ENCODE measurements at regions not wholly inside any gene's neighbourhood (a gene's known extent, or its start where the extent isn't known, plus 50 kb on each side); places are given as distances from the start of the nearest gene placed in this dataset.

DNA sequence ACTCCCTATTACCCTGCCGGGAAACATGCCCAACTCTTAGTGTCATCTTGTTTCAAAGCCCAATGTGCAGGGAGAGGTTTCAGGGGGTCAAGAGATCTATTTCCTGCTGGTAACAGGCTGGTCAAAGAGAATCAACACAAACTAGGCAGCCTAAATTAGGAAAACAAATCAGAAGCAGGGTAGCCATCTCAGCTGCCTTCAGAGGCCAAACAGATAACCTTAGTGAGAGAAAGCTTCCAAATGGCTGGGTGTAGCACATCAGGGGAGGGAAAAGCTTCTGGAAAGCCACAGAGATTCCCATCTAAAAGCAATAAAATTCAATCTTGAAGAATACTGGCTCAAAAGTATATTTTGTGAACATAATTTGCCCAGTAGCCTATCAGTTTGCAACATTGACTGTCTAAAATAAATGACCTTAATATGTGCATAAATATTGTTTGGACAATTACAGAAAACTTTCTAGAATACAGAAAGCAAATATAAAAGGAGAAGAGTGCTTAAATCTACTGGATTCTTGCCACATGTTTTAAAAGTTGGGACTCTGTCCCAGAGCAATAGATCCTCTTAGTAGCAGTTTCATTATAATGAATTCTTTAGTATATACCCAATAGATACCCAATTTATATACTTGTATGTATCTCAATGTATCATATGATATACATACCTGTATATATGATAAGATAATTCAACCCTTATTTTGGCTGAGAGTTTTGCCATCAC is 371.9 kb upstream of the RARB start:
- DNase-seq = no peak

DNA sequence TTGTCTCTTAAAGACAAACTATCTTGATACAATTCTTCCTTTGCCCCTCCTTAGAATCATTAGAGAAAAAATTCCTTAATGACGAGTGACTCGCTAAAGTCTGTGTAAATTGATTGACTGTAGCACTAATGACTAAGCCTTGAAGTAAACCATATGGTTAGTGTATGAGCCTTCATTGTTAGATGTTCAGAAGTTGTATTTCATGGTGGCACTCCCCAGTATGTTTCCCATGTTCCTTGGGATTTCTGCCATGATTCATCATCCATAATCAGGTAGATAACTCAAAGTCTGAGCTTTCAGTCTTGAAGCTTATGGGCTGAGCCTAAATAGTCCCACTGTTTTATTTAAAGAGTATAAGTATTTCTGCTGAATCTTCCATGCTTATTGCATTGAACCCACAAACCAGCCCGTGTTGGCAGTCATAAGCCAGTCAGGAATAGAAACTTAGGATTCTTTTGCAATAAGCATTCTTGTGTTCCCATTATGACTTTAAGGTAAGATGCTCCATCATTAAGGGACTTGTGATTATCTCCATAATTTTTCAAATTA is 371.2 kb upstream of the RARB start:
- no peak for DNase-seq

DNA sequence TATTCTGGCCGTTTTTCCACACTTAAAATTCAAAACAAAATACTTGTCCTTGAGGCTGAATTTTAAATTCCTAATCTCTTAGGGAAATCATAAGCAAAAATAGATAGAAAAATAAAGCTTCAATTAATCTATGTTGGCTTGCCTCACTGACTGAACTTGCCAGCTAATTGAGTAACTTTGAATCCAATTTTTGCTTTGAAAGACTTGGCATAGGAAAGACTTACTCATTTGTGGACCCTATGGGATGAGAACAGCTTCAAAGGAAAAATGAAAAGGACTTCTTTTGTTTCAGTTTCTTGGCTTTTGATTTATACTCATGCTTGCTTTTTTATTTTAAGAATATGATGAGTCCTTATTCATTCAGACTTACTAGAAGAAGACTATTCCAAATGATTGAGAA is 370.7 kb upstream of the RARB start:
- DNase-seq = no peak

DNA sequence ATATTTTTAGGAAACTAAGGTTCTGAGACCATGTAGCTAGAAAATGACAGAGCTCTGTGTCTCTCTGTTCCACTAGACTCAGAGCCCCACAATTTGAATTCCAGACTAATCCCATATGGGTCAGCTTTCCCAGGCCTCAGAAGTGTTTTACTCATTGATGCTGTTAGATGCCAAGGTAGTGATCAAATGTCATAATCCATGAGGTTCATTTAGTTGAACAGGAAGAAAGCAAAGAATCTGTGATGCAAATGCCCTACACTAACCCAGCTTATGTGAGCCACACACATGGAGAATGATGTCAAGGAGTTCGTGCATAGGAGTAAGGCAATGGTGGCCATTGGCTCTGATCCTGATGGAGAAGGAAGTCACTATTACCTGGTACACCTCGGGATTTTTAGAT is 363.4 kb upstream of the RARB start:
- no peak for DNase-seq

DNA sequence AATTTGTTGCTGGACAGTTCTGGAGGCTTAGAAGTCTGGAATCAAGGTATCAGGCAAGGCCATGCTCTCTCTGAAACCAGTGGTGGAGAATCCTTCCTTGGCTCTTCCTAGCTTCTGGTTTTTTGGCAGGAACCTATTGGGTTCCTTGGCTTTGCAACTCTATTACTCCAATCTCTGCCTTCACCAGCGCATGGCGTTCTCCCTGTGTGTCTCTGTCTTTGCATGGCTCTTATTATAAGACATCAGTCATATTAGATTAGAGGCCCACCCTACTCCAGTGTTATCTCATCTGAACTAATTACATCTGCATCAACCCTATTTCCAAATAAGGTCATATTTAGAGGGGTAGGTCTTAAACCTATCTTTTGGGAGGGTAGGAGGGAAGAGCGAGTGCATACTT is 358.1 kb upstream of the RARB start:
- no peak for DNase-seq

DNA sequence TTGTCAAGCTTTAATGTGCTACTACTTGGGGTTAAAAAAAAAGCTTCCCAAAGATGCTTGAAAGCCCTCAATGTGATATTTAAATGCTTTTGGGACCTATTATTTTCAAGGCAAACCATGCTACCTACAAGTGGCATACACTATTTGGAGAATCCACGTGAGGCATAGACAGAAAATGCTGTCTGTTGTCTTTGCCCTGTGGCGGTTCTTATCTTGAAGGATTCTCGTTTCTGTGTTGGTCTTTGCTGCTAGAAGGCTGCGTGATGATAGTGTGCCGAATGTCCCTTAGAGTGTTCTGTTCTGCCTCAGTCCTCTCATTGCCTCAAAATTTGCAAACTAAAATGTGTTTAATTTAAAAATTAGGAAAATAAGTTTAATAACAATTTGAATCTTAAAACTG is 356.2 kb upstream of the RARB start:
- no peak for DNase-seq

GRCh38 chr3:25073423-25073822 is 354.6 kb upstream of the RARB start:
- no peak for DNase-seq

GRCh38 chr3:25074149-25074548 is 353.9 kb upstream of the RARB start:
- no peak for DNase-seq

DNA sequence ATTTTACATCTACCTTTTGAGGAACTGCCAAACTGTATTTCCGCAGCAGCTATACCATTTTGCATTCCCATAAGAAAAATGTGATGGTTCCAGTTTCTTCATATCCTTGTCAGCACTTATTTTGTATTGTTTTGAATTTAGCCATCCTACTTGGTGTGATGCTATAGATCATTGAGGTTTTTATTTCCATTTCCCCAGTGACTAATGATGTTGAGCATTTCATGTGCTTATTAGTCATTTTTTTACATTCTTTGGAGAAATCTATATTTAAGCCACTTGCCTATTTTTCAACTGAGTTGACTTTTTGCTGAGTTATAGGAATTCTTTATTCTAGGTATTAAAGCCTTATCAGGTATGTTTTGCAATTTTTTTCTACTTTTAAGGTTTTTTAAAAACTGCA is 347.6 kb upstream of the RARB start:
- DNase-seq = no peak

GRCh38 chr3:25084016-25084415 is 344.0 kb upstream of the RARB start:
- no peak for DNase-seq

DNA sequence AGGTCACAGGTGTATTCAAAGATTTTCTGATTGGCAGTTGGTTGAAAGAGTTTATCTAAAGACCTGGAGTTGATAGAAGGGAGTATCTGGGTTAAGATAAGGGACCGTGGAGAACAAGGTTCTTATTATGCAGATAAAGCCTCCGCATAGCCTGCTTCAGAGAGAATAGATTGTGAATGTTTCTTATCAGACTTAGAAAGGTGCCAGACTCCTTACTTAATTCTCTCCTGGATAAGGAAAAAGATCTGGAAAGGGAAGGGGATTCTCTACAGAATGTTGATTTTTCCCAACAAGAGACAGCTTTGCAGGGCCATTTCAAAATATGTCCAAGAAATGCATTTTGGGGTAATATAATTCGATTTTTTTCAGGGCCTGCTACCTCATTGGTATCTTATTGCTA is 341.3 kb upstream of the RARB start:
- DNase-seq = no peak

- DNase-seq = no peak
Measured at GRCh38 chr3:25088284-25088683, 339.8 kb upstream of the RARB start.

DNA sequence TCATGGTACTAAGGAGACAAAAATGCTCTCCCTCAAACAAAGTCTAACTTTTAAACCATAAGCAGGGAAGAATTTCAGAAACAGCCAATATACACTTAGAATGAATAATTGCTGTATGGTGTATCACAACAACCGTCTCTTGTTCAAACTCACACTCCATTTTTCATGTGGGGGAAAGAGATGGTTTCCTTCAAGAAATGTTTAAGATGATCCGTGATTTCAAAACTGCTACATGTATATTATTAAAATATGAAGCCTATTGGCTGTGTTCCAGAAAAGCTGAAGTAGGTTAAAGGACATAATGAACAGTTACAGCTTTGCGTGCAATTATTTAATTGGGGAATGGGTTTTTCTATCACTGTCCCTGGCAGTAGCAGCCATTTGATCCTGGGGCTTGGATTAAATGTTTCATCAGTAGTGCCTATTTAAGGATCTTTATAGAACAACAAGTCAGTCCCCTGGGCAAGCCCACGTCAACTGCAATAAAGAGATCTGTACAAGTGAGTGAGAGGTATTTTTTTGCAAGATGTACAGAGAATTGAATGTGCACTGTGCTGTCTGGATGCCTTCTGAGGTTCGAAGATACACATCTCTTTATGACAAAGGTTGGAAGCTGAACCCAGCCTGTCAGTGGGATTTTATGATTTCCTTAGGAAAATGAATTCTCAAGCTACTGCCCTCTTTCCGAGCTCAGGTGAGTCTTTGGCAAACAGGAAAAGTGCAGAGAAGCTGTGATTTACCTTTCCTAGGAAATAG is 337.2 kb upstream of the RARB start:
- DNase-seq = no peak

DNA sequence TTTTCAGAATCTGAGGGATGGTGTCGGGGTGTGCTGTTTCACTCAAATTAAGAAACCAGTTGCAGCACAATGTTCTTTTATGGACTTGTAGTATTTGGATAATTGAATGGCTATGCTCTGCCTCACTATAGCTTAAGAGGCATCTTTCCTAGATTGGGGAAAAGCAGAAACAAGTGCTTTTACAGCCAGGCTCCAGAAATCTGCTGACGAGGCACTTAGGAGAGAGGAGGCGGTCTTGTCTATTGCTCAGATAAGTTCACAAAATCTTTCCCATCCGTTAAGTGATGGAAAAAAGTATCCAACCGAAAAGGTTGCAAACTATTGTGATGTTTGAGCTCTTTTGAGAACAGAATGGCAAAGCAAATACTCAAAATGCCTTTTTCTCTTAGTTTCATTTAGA is 336.1 kb upstream of the RARB start:
- DNase-seq = no peak

DNA sequence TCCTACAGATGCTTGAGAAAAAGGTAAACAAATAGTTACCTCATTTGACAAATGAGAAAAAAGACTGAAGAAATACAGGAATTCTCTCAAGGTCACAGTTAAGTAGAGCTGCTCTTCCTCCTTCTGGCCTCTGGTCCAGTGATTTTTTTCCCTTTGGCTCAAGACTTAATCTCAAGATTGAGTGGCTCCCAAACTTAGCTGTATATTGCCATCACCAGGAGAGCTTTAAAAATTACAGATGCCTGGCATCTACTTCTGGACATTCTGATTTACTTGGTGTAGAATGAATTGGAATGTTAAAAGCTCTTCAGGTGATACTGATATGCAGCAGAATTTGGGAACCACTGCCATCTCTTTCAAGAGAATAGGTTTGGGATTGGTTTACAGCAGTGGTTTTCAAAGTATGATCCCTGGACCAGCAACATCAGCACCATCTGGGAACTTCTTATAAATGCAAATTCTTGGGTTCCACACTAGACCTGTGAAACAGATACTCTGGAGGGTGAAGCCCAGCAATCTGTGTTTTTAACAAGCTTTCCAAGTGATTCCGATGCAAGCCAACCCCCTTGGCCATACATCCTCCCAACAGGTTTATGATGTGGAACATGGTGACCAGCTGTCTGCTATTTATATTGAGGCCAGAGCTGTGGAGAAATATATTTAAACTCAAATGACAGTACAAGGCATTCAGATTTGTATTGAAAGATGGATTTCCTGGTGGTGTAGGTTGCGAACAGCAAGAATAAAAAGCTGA is 333.0 kb upstream of the RARB start:
- DNase-seq = no peak

DNA sequence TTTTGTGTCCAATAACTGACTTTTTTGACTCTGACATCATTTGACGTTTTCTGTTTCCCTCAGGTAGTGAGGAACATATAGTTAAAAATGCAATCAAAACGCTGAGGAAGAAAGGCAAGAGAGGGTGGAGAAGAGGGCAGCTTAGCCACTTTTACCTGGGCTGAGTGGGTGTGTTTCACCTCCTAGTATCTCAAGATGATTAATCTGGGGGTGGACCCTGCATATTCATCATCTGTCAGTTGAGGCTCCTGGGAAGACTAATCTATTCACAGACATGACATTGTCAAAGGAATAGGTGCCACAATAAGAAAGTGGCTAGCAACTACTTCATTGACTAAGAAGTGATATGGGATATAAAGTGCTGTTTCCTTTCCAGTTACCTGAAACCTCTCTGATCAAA is 331.5 kb upstream of the RARB start:
- no peak for DNase-seq

GRCh38 chr3:25097023-25097422 is 331.0 kb upstream of the RARB start:
- DNase-seq = no peak

DNA sequence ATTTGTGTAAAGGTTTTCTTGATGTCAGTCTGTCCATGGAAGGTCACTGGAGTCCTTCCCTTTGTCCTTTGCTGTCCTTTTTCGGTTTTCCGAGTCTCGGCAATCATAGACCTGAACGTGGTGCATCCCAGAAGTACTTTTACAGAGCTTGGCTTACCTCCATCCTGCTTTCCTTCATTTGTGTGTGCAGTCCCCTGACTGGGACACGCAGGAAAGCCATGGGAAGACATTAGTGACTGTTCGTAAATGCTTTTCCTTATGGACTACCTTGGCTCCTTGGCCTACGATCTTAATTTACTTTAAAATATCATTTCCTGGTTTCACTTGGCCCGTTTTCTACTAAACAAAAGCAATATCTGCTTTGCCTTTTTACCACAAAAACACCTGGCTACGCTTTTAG is 328.4 kb upstream of the RARB start:
- no peak for DNase-seq

DNA sequence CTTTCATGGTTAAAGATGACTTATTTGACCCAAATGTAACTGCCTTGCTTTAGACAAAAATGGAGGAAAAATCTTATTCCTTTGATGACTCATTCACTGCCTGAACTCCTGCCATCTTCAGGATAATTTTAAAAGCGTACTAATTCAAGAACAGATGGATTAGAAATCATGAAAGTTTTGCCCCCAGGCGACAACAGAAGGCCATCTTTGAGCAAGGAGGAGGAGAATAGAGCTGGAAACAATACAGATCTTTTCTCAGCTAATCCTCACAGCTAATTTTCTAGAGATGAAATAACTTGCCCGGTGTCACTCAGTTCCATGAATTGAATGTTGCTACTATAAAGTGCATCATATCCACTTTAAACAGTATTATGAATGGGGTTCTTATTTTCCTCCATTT is 324.7 kb upstream of the RARB start:
- DNase-seq = no peak

GRCh38 chr3:25107918-25108617 is 320.0 kb upstream of the RARB start:
- DNase-seq = no peak

DNA sequence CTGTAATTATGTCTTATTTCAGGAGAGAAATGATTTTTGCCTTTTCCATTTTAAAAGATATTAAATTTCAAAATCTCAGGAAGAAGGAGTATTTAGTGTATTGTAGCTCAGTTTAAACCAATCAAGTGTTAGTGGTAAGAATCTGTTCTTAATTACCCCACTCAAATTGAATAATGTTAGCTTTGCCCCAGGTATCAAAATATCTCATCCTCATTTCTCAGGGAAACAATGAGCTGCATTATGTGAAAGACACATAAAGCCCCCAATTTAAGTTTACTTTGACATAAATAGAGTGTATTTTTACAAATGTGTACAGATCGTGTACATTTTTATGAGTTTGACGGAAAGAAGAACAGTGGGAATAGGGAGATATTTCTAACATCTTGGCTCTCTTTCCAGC is 317.4 kb upstream of the RARB start:
- no peak for DNase-seq

GRCh38 chr3:25113891-25114290 is 314.2 kb upstream of the RARB start:
- no peak for DNase-seq

DNA sequence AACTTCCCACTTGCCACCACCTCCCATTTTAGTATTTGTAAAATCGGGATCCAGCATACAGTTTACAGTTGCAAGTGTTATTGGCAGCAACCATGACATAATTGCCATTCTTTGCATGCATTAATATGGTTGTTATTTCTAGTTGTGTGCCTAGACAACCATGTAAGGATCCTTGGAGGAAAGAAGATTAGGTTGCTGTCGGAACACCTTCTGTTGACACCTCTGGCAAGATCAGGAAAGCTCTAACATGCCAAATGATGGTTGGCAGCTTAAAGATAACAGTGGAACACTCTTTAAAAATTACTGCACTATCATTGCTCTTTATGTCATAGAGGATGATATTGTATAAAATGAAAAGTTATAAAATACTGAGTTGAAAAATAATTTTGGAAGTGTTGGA is 313.5 kb upstream of the RARB start:
- DNase-seq = no peak

Data from activated CD8-positive, alpha-beta memory T cell treated with anti-CD3 and anti-CD28 coated beads for 24 hours (primary cell).